ENCODE measurements at regions not wholly inside any gene's neighbourhood (a gene's known extent, or its start where the extent isn't known, plus 50 kb on each side); places are given as distances from the start of the nearest gene placed in this dataset.

DNA sequence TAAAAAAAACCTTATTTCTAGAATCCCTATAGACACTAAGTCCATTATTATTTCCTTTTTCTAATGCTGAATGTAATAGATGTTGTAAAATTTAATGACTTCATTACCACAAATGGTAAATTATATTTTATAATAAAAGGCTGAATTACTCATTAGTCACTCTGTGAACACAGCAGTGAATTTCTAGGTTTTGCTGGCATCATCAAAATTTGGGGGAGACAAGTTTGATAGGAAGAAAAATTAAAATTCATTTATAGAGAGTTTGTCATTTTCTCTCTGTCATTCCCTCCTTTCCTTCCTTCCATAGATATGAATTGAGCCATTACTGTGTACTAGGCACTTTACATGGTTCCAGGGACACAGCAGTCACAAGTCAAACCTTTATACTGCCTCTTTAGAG is 340.9 kb downstream of the TRIB2 start:
- DNase-seq, result no peak
- H3K79me2 ChIP-seq (ENCODE audit: insufficient read depth, low read length), result no peaks in the 10 kb centered on the region
- no peak overlapping the region for H2BK120ac ChIP-seq (ENCODE audit: low read depth, low read length, poor library complexity, severe bottlenecking)
- no peak overlapping the region for H3T11ph ChIP-seq (ENCODE audit: low read length)
- H3K36me3 Mint-ChIP-seq (ENCODE audit: insufficient read depth in 1 of 3, low read depth in 3 of 3), result no peaks in the 10 kb centered on the region
- H3K27me3 ChIP-seq (ENCODE audit: insufficient read depth, low read length), result no peaks in the 10 kb centered on the region
- no peaks in the 10 kb centered on the region for H3K9me3 Mint-ChIP-seq
- H2BK15ac ChIP-seq (ENCODE audit: low read depth, low read length), result no peak overlapping the region
- no peaks in the 10 kb centered on the region for H3K79me1 ChIP-seq (ENCODE audit: insufficient read depth, low read depth, low read length, poor library complexity, severe bottlenecking)
- no peak overlapping the region for H3K27ac Mint-ChIP-seq
- no peak overlapping the region for H3K4me2 ChIP-seq (ENCODE audit: insufficient read depth, insufficient read length, low read length)
- H3K23ac ChIP-seq (ENCODE audit: insufficient read length, low read depth, low read length), result no peak overlapping the region
- no peak overlapping the region for H3K18ac ChIP-seq (ENCODE audit: insufficient read length, low read depth, low read length)
- no peak overlapping the region for H2BK12ac ChIP-seq (ENCODE audit: insufficient read length, low read depth, low read length)
- H2AK5ac ChIP-seq (ENCODE audit: insufficient read length, low read length), result no peak overlapping the region
- H4K8ac ChIP-seq (replicated peaks; ENCODE audit: insufficient read length, low read depth, low read length), result no peak overlapping the region
- no peak overlapping the region for H3K9ac ChIP-seq (ENCODE audit: extremely low read depth, insufficient read length, low read length)
- H3K27me3 Mint-ChIP-seq (ENCODE audit: low read depth), result no peaks in the 10 kb centered on the region
- no peak overlapping the region for H2AFZ ChIP-seq (ENCODE audit: low read length)
- H4K5ac ChIP-seq (ENCODE audit: insufficient read length, low read depth, low read length), result no peak overlapping the region
- H3K4me3 Mint-ChIP-seq, result no peak overlapping the region
- H2BK5ac ChIP-seq (ENCODE audit: insufficient read length, low read length), result no peak overlapping the region
- no peak overlapping the region for H3K4ac ChIP-seq (ENCODE audit: low read depth, low read length)
- no peak overlapping the region for H2BK20ac ChIP-seq (ENCODE audit: low read depth, low read length, poor library complexity, severe bottlenecking)
- H3K23me2 ChIP-seq (ENCODE audit: insufficient read length, low read depth, low read length, poor library complexity, severe bottlenecking), result no peaks in the 10 kb centered on the region
- H3K4me1 ChIP-seq (ENCODE audit: insufficient read depth, low read length), result no peaks in the 10 kb centered on the region
- no peaks in the 10 kb centered on the region for H3K9me3 ChIP-seq (ENCODE audit: control insufficient read depth, low read depth, low read length)
- H4K91ac ChIP-seq (ENCODE audit: insufficient read length, low read depth, low read length), result no peak overlapping the region
- no peak overlapping the region for H3K56ac ChIP-seq (ENCODE audit: insufficient read length, low read depth, low read length)
- H3K4me1 Mint-ChIP-seq, result no peaks in the 10 kb centered on the region
- H3K14ac ChIP-seq (ENCODE audit: insufficient read depth, low read length), result no peak overlapping the region
- no peaks in the 10 kb centered on the region for H4K20me1 ChIP-seq (ENCODE audit: control insufficient read depth, insufficient read depth, insufficient read length)
- no peak overlapping the region for H3K27ac ChIP-seq (ENCODE audit: insufficient read length, low read depth, low read length)
- TF ChIP-seq, protein P1, sequence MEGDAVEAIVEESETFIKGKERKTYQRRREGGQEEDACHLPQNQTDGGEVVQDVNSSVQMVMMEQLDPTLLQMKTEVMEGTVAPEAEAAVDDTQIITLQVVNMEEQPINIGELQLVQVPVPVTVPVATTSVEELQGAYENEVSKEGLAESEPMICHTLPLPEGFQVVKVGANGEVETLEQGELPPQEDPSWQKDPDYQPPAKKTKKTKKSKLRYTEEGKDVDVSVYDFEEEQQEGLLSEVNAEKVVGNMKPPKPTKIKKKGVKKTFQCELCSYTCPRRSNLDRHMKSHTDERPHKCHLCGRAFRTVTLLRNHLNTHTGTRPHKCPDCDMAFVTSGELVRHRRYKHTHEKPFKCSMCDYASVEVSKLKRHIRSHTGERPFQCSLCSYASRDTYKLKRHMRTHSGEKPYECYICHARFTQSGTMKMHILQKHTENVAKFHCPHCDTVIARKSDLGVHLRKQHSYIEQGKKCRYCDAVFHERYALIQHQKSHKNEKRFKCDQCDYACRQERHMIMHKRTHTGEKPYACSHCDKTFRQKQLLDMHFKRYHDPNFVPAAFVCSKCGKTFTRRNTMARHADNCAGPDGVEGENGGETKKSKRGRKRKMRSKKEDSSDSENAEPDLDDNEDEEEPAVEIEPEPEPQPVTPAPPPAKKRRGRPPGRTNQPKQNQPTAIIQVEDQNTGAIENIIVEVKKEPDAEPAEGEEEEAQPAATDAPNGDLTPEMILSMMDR (conservative IDR thresholded peaks at IDR 0.05), result no peak
